ENCODE measurements at regions not wholly inside any gene's neighbourhood (a gene's known extent, or its start where the extent isn't known, plus 50 kb on each side); places are given as distances from the start of the nearest gene placed in this dataset.

DNA sequence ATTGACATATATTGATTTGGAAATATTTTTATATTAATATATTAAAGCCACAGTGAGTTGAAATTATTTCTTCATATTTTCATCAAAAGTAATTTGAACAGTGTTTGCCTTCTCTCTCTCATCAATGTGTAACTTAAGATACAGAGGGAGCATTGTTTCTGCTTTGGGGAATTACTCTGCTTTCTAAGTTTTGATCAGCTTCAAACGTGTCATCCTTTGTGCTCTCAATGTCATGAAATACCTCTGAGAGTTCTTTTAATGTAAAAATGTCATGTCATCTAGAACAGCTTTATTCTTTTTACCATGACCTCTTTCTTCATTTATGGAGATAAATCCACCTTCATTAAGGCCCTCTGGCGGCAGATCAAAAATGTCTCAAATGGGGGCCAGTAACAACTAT lies 259.4 kb upstream of the STXBP5 start:
- TF ChIP-seq, protein P1, sequence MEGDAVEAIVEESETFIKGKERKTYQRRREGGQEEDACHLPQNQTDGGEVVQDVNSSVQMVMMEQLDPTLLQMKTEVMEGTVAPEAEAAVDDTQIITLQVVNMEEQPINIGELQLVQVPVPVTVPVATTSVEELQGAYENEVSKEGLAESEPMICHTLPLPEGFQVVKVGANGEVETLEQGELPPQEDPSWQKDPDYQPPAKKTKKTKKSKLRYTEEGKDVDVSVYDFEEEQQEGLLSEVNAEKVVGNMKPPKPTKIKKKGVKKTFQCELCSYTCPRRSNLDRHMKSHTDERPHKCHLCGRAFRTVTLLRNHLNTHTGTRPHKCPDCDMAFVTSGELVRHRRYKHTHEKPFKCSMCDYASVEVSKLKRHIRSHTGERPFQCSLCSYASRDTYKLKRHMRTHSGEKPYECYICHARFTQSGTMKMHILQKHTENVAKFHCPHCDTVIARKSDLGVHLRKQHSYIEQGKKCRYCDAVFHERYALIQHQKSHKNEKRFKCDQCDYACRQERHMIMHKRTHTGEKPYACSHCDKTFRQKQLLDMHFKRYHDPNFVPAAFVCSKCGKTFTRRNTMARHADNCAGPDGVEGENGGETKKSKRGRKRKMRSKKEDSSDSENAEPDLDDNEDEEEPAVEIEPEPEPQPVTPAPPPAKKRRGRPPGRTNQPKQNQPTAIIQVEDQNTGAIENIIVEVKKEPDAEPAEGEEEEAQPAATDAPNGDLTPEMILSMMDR (conservative IDR thresholded peaks at IDR 0.05 in 1 of 2, IDR thresholded peaks at IDR 0.05 in 1 of 2; ENCODE audit: extremely low read depth in 1 of 2, insufficient read depth in 1 of 2, low read depth in 1 of 2, low read length in 2 of 2) = no peak
- TF ChIP-seq EZH2 (IDR thresholded peaks at IDR 0.05; ENCODE audit: borderline replicate concordance, low read length) = no peak
